Endothelial cell (in vitro differentiated cells): ENCODE measurements at regions not wholly inside any gene's neighbourhood (a gene's known extent, or its start where the extent isn't known, plus 50 kb on each side); places are given as distances from the start of the nearest gene placed in this dataset.

Experiments
- DNase-seq: peaks from one replicate; pipeline ENCODE4 v3.0.0; 2021; ENCODE audit warnings: low spot score
- H3K27ac Mint-ChIP-seq: one replicate; pipeline ENCODE4 v1.8.0; 2021; ENCODE audit warnings: mixed read lengths, inconsistent platforms; ENCODE audit not compliant: unreplicated experiment
- H3K27me3 Mint-ChIP-seq: one replicate; pipeline ENCODE4 v1.8.0; 2021; ENCODE audit warnings: mild to moderate bottlenecking, moderate library complexity, mixed read lengths, inconsistent platforms; ENCODE audit not compliant: unreplicated experiment
- H3K36me3 Mint-ChIP-seq: one replicate; pipeline ENCODE4 v1.8.0; 2021; ENCODE audit warnings: mild to moderate bottlenecking, low read depth, mixed read lengths, inconsistent platforms; ENCODE audit not compliant: unreplicated experiment
- H3K4me1 Mint-ChIP-seq: one replicate; pipeline ENCODE4 v1.8.0; 2021; ENCODE audit warnings: mild to moderate bottlenecking, mixed read lengths, inconsistent platforms; ENCODE audit not compliant: unreplicated experiment
- H3K4me3 Mint-ChIP-seq: one replicate; pipeline ENCODE4 v1.8.0; 2021; ENCODE audit warnings: mild to moderate bottlenecking, mixed read lengths, inconsistent platforms; ENCODE audit not compliant: unreplicated experiment
- H3K9me3 Mint-ChIP-seq: one replicate; pipeline ENCODE4 v1.8.0; 2021; ENCODE audit warnings: mixed read lengths, inconsistent platforms; ENCODE audit not compliant: unreplicated experiment
- TF ChIP-seq, protein P1 (sequence below): fragments of 200-600 bp; sonication (generic); IDR thresholded peaks from one replicate; pipeline ENCODE4 v1.5.0; 2021; ENCODE audit warnings: antibody characterized with exemption; ENCODE audit not compliant: unreplicated experiment

DNA sequence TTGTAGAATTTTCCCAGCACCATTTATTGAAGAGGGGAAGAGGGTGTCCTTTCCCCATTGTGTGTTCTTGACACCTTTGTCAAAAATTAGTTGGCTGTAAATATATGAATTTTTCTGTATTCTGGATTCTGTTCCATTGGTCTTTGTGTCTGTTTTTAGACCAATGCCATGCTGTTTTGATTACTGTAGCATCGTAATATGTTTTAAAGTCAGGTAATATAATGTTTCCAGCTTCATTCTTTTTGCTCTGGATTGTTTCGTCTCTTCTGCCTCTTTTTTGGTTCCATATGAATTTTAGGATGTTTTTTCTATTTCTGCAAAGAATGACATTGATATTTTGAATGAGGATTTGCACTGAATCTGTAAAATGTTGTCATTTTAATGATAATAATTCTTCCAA lies 331.9 kb upstream of the RGS6 start:
- H3K4me3 Mint-ChIP-seq, result no peak overlapping the region
- no peak overlapping the region for H3K27ac Mint-ChIP-seq
- no peak for DNase-seq
- peaks cover 7% of the 10 kb centered on the region for H3K4me1 Mint-ChIP-seq
- peaks cover 13% of the 10 kb centered on the region for H3K36me3 Mint-ChIP-seq
- H3K9me3 Mint-ChIP-seq, result peaks cover 5% of the 10 kb centered on the region
- TF ChIP-seq, protein P1, sequence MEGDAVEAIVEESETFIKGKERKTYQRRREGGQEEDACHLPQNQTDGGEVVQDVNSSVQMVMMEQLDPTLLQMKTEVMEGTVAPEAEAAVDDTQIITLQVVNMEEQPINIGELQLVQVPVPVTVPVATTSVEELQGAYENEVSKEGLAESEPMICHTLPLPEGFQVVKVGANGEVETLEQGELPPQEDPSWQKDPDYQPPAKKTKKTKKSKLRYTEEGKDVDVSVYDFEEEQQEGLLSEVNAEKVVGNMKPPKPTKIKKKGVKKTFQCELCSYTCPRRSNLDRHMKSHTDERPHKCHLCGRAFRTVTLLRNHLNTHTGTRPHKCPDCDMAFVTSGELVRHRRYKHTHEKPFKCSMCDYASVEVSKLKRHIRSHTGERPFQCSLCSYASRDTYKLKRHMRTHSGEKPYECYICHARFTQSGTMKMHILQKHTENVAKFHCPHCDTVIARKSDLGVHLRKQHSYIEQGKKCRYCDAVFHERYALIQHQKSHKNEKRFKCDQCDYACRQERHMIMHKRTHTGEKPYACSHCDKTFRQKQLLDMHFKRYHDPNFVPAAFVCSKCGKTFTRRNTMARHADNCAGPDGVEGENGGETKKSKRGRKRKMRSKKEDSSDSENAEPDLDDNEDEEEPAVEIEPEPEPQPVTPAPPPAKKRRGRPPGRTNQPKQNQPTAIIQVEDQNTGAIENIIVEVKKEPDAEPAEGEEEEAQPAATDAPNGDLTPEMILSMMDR, result no peak
- H3K27me3 Mint-ChIP-seq, result no peaks in the 10 kb centered on the region

DNA sequence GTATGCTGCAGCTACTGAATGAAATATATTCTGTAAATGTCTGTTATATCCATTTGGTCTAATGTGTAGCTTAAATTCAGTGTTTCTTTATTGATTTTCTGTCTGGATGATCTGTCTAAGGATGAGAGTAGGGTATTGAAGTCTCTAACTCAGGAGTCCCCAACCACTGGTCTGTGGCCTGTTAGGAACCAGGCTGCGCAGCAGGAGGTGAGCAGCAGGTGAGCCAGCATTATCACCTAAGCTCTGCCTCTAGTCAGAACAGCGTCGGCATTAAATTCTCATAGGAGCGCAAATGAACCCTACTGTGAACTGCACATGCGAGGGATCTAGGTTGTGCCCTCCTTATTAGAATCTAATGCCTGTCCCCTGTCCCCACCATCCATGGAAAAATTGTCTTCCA lies 329.7 kb upstream of the RGS6 start:
- peaks cover 13% of the 10 kb centered on the region for H3K36me3 Mint-ChIP-seq
- TF ChIP-seq, protein P1, result no peak
- peaks cover 5% of the 10 kb centered on the region for H3K9me3 Mint-ChIP-seq
- no peak overlapping the region for H3K4me3 Mint-ChIP-seq
- no peak overlapping the region for H3K27ac Mint-ChIP-seq
- H3K27me3 Mint-ChIP-seq, result peaks cover 5% of the 10 kb centered on the region
- peaks cover 18% of the 10 kb centered on the region for H3K4me1 Mint-ChIP-seq
- DNase-seq, result no peak

DNA sequence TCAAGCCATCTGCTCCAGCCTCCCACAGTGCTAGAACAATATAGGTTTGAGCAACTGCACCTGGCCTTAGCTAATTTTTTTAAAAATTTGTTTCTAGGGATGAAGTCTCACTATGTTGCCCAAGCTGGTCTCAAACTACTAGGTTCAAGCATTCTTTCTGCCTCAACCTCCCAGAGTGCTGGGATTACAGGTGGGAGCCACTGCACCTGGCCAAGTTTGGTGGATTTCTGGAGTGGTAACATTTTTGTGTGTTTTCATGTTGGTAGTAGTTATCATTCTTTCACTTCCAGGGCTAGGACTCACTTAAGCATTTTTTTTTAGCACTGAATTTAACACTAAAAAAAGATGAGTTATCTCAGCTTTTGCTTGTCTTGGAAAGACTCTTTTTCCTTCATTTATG lies 328.0 kb upstream of the RGS6 start:
- no peak for DNase-seq
- Mint-ChIP-seq H3K4me1 (peaks cover 16% of the 10 kb centered on the region), H3K27me3 (peaks cover 5% of the 10 kb centered on the region), H3K27ac (no peak overlapping the region), H3K9me3 (peaks cover 5% of the 10 kb centered on the region), H3K36me3 (peaks cover 9% of the 10 kb centered on the region), H3K4me3 (no peak overlapping the region)
- TF ChIP-seq, protein P1, result no peak

DNA sequence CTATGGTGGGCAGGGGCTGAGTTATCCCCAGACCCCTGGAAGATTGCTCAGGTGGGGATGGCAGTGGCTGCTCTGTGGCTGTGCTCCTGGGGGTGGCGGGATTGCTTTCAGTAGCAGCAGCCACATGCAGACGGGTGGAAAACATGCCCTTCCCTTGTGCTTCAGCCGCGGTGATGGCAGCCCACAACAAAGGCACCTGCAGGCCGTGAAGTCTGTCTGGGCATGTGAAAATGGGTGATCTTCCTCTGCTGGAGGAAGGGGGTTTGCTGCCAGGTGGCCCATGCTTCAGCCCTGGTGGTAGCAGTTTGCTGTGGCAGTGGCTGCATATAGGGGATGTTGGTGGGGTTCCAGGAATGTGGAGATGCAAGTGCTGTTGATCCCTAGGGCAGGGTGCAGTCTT lies 326.2 kb upstream of the RGS6 start:
- Mint-ChIP-seq H3K9me3 (no peaks in the 10 kb centered on the region), H3K27me3 (peaks cover 5% of the 10 kb centered on the region), H3K36me3 (no peaks in the 10 kb centered on the region), H3K4me3 (no peak overlapping the region), H3K27ac (no peak overlapping the region), H3K4me1 (peaks cover 16% of the 10 kb centered on the region)
- TF ChIP-seq, protein P1, result no peak
- DNase-seq, result no peak

DNA sequence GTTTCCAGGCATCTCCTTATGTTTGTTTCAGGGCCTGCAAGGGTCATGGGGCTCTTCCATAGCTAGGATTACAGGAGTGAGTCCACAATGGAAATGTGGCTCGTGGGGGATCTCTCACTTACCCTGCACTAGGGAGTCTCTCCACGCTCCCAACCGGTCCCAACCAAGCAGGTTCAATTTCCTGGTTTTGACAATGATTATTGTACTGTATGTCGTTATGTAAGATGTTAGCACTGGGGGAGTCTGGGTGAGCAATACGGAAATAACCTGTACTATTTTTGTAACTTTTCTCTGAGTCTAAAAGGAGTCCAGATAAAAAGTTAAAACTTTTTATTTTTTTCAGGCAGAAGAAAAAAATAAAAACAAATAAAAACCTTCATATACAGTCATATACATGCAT lies 325.7 kb upstream of the RGS6 start:
- Mint-ChIP-seq H3K4me1 (peaks cover 16% of the 10 kb centered on the region), H3K36me3 (no peaks in the 10 kb centered on the region), H3K4me3 (no peak overlapping the region), H3K9me3 (no peaks in the 10 kb centered on the region), H3K27ac (no peak overlapping the region), H3K27me3 (peaks cover 5% of the 10 kb centered on the region)
- no peak for DNase-seq
- TF ChIP-seq, protein P1, result no peak
